SJSA1 (cell line): ENCODE measurements at regions not wholly inside any gene's neighbourhood (a gene's known extent, or its start where the extent isn't known, plus 50 kb on each side); places are given as distances from the start of the nearest gene placed in this dataset.
A peak's percentile ranks its signal among the peaks of the same experiment; 100 is the strongest.

ENCODE experiments used
- DNase-seq, 2 experiments: peaks; one replicate each; pipeline ENCODE4 v3.0.0-alpha.2; 2015 to 2020; ENCODE audit warnings: low spot score in 2 of 2, low read depth in 1 of 2
- H3K27ac ChIP-seq: fragments of 250-450 bp; sonication (Bioruptor Pico); 2 replicates; pipeline ENCODE4 v1.5.1; 2020; ENCODE audit warnings: mild to moderate bottlenecking, moderate library complexity
- H3K27me3 ChIP-seq: fragments of 250-450 bp; sonication (Bioruptor Pico); replicated peaks from 2 replicates; pipeline ENCODE4 v1.5.1; 2020; ENCODE audit warnings: mild to moderate bottlenecking, moderate library complexity
- H3K36me3 ChIP-seq: fragments of 250-450 bp; sonication (Bioruptor Pico); 2 replicates; pipeline ENCODE4 v1.5.1; 2020; ENCODE audit warnings: mild to moderate bottlenecking
- H3K4me1 ChIP-seq: fragments of 250-450 bp; sonication (Bioruptor Pico); replicated peaks from 2 replicates; pipeline ENCODE4 v1.6.1; 2021; ENCODE audit warnings: mild to moderate bottlenecking
- H3K4me3 ChIP-seq: fragments of 250-450 bp; sonication (Bioruptor Pico); 2 replicates; pipeline ENCODE4 v1.5.1; 2020; ENCODE audit warnings: mild to moderate bottlenecking
- H3K9me3 ChIP-seq: fragments of 250-450 bp; sonication (Bioruptor Pico); replicated peaks from 2 replicates; pipeline ENCODE4 v1.5.1; 2020; ENCODE audit warnings: mild to moderate bottlenecking

- no peak overlapping the region for H3K27ac ChIP-seq
- H3K27me3 ChIP-seq = no peaks in the 10 kb centered on the region
- H3K4me3 ChIP-seq = no peak overlapping the region
- no peaks in the 10 kb centered on the region for H3K4me1 ChIP-seq
- H3K36me3 ChIP-seq = no peaks in the 10 kb centered on the region
- no peak for DNase-seq
- peaks cover 6% of the 10 kb centered on the region for H3K9me3 ChIP-seq
Measured at GRCh38 chr11:39683951-39684554, 1775.4 kb downstream of the LRRC4C start.

- Histone ChIP-seq H3K27ac (no peak overlapping the region), H3K4me3 (no peak overlapping the region), H3K4me1 (no peaks in the 10 kb centered on the region), H3K36me3 (no peaks in the 10 kb centered on the region), H3K27me3 (no peaks in the 10 kb centered on the region), H3K9me3 (peaks cover 8% of the 10 kb centered on the region)
- DNase-seq = no peak
Measured at GRCh38 chr11:39683288-39683950, 1776.0 kb downstream of the LRRC4C start.

GRCh38 chr11:39681428-39681827 lies 1778.0 kb downstream of the LRRC4C start:
- DNase-seq = no peak
- Histone ChIP-seq H3K4me1 (no peaks in the 10 kb centered on the region), H3K36me3 (no peaks in the 10 kb centered on the region), H3K9me3 (peaks cover 8% of the 10 kb centered on the region), H3K27me3 (no peaks in the 10 kb centered on the region), H3K27ac (no peak overlapping the region), H3K4me3 (no peak overlapping the region)

GRCh38 chr11:39678996-39679395 lies 1780.5 kb downstream of the LRRC4C start:
- Histone ChIP-seq H3K4me1 (no peaks in the 10 kb centered on the region), H3K27ac (no peak overlapping the region), H3K36me3 (no peaks in the 10 kb centered on the region), H3K4me3 (no peak overlapping the region), H3K27me3 (no peaks in the 10 kb centered on the region), H3K9me3 (peaks cover 8% of the 10 kb centered on the region)
- no peak for DNase-seq

- H3K4me3 ChIP-seq = no peak overlapping the region
- H3K9me3 ChIP-seq = peaks cover 8% of the 10 kb centered on the region
- DNase-seq = no peak
- H3K27me3 ChIP-seq = no peaks in the 10 kb centered on the region
- H3K36me3 ChIP-seq = no peaks in the 10 kb centered on the region
- H3K4me1 ChIP-seq = no peaks in the 10 kb centered on the region
- no peak overlapping the region for H3K27ac ChIP-seq
Measured at GRCh38 chr11:39675171-39675570, 1784.3 kb downstream of the LRRC4C start.

GRCh38 chr11:39674761-39675160 lies 1784.7 kb downstream of the LRRC4C start:
- Histone ChIP-seq H3K4me1 (no peaks in the 10 kb centered on the region), H3K36me3 (no peaks in the 10 kb centered on the region), H3K9me3 (peaks cover 6% of the 10 kb centered on the region), H3K4me3 (no peak overlapping the region), H3K27ac (no peak overlapping the region), H3K27me3 (no peaks in the 10 kb centered on the region)
- no peak for DNase-seq

GRCh38 chr11:39674024-39674423 lies 1785.4 kb downstream of the LRRC4C start:
- Histone ChIP-seq H3K27ac (no peak overlapping the region), H3K27me3 (no peaks in the 10 kb centered on the region), H3K36me3 (no peaks in the 10 kb centered on the region), H3K4me3 (no peak overlapping the region), H3K9me3 (peaks cover 1% of the 10 kb centered on the region; the same call in 1 of the 2 replicates), H3K4me1 (0 out of 2 replicates have a peak, but pooled peaks cover under 1% of the 10 kb centered on the region)
- no peak for DNase-seq

- no peak overlapping the region for H3K4me3 ChIP-seq
- DNase-seq = peak in 1 of 2 experiments; percentile 59
- no peaks in the 10 kb centered on the region for H3K36me3 ChIP-seq
Measured at GRCh38 chr11:39668640-39669039, 1790.8 kb downstream of the LRRC4C start.

GRCh38 chr11:39664023-39664422 lies 1795.4 kb downstream of the LRRC4C start:
- H3K4me3 ChIP-seq = no peak overlapping the region
- H3K4me1 ChIP-seq = peaks cover 13% of the 10 kb centered on the region
- no peaks in the 10 kb centered on the region for H3K36me3 ChIP-seq
- no peak overlapping the region for H3K27ac ChIP-seq
- no peak for DNase-seq
- no peaks in the 10 kb centered on the region for H3K27me3 ChIP-seq
- H3K9me3 ChIP-seq = peaks cover 7% of the 10 kb centered on the region; the same call in 1 of the 2 replicates

More at GRCh38 chr11:39668640-39669039, 1790.8 kb downstream of the LRRC4C start:
- Histone ChIP-seq H3K9me3 (0 out of 2 replicates have a peak, but pooled peaks cover 3% of the 10 kb centered on the region), H3K4me1 (peaks cover 10% of the 10 kb centered on the region), H3K27me3 (no peaks in the 10 kb centered on the region), H3K27ac (peak overlapping the region; percentile 70)

GRCh38 chr11:39661890-39662289 lies 1797.6 kb downstream of the LRRC4C start:
- peak overlapping the region; percentile 24; the same call in 1 of the 2 replicates for H3K27ac ChIP-seq
- H3K27me3 ChIP-seq = no peaks in the 10 kb centered on the region
- H3K9me3 ChIP-seq = peaks cover 7% of the 10 kb centered on the region; the same call in 1 of the 2 replicates
- no peaks in the 10 kb centered on the region for H3K36me3 ChIP-seq
- H3K4me1 ChIP-seq = peaks cover 4% of the 10 kb centered on the region
- no peak overlapping the region for H3K4me3 ChIP-seq
- peak in 1 of 2 experiments; percentile 30 for DNase-seq

- H3K27ac ChIP-seq = no peak overlapping the region
- no peaks in the 10 kb centered on the region for H3K4me1 ChIP-seq
- no peak overlapping the region for H3K4me3 ChIP-seq
- H3K36me3 ChIP-seq = no peaks in the 10 kb centered on the region
- H3K9me3 ChIP-seq = no peaks in the 10 kb centered on the region; the same call in 1 of the 2 replicates
- H3K27me3 ChIP-seq = no peaks in the 10 kb centered on the region
- DNase-seq = no peak
Measured at GRCh38 chr11:39651857-39652461, 1807.5 kb downstream of the LRRC4C start.

- Histone ChIP-seq H3K4me3 (no peak overlapping the region), H3K9me3 (no peaks in the 10 kb centered on the region)
- DNase-seq = no peak
Measured at GRCh38 chr11:39641751-39642150, 1817.7 kb downstream of the LRRC4C start.

GRCh38 chr11:39630365-39630764 lies 1829.1 kb downstream of the LRRC4C start:
- DNase-seq = no peak

More at GRCh38 chr11:39641751-39642150, 1817.7 kb downstream of the LRRC4C start:
- Histone ChIP-seq H3K27me3 (no peaks in the 10 kb centered on the region), H3K27ac (no peak overlapping the region), H3K4me1 (no peaks in the 10 kb centered on the region; the same call in 1 of the 2 replicates), H3K36me3 (no peaks in the 10 kb centered on the region)

GRCh38 chr11:39628311-39628710 lies 1831.1 kb downstream of the LRRC4C start:
- no peak for DNase-seq
- Histone ChIP-seq H3K4me1 (no peaks in the 10 kb centered on the region), H3K9me3 (no peaks in the 10 kb centered on the region), H3K36me3 (no peaks in the 10 kb centered on the region), H3K27ac (no peak overlapping the region), H3K4me3 (no peak overlapping the region), H3K27me3 (no peaks in the 10 kb centered on the region)

More at GRCh38 chr11:39630365-39630764, 1829.1 kb downstream of the LRRC4C start:
- H3K27me3 ChIP-seq = no peaks in the 10 kb centered on the region
- H3K4me3 ChIP-seq = no peak overlapping the region
- no peaks in the 10 kb centered on the region for H3K36me3 ChIP-seq
- no peak overlapping the region for H3K27ac ChIP-seq
- no peaks in the 10 kb centered on the region for H3K4me1 ChIP-seq
- no peaks in the 10 kb centered on the region for H3K9me3 ChIP-seq
